H9 (cell line): ENCODE measurements at regions not wholly inside any gene's neighbourhood (a gene's known extent, or its start where the extent isn't known, plus 50 kb on each side); places are given as distances from the start of the nearest gene placed in this dataset.

ENCODE experiments used
- DNase-seq: peaks from one replicate; pipeline ENCODE4 v3.0.0-alpha.2; 2017
- H2AFZ ChIP-seq: one replicate; pipeline ENCODE4 v1.6.1; 2013; ENCODE audit warnings: mild to moderate bottlenecking, low read length, control low read depth, moderate library complexity
- H2AK5ac ChIP-seq: 2 replicates; pipeline ENCODE4 v1.6.1; 2013; ENCODE audit warnings: low read length, control low read depth, mixed read lengths; ENCODE audit not compliant: insufficient read length
- H2BK120ac ChIP-seq: one replicate; pipeline ENCODE4 v1.6.1; 2013; ENCODE audit warnings: low read depth, mild to moderate bottlenecking, low read length, control low read depth, inconsistent platforms; ENCODE audit not compliant: poor library complexity, severe bottlenecking
- H2BK12ac ChIP-seq: 2 replicates; pipeline ENCODE4 v1.6.1; 2013; ENCODE audit warnings: low read length, control low read depth, mixed read lengths, low read depth; ENCODE audit not compliant: insufficient read length
- H2BK15ac ChIP-seq: 2 replicates; pipeline ENCODE4 v1.6.1; 2013; ENCODE audit warnings: low read depth, low read length, control low read depth
- H2BK20ac ChIP-seq: one replicate; pipeline ENCODE4 v1.6.1; 2013; ENCODE audit warnings: low read depth, mild to moderate bottlenecking, low read length, control low read depth, inconsistent platforms; ENCODE audit not compliant: poor library complexity, severe bottlenecking
- H2BK5ac ChIP-seq: 2 replicates; pipeline ENCODE4 v1.6.1; 2013; ENCODE audit warnings: low read length, control low read depth, mixed read lengths; ENCODE audit not compliant: insufficient read length
- H3K14ac ChIP-seq: 2 replicates; pipeline ENCODE4 v1.6.1; 2013; ENCODE audit warnings: low read length, control low read depth; ENCODE audit not compliant: insufficient read depth
- H3K18ac ChIP-seq: 2 replicates; pipeline ENCODE4 v1.6.1; 2013; ENCODE audit warnings: low read depth, mild to moderate bottlenecking, mixed read lengths, low read length, control low read depth; ENCODE audit not compliant: insufficient read length
- H3K23ac ChIP-seq: 2 replicates; pipeline ENCODE4 v1.6.1; 2013; ENCODE audit warnings: low read length, control low read depth, mixed read lengths, low read depth; ENCODE audit not compliant: insufficient read length
- H3K23me2 ChIP-seq: 2 replicates; pipeline ENCODE4 v1.6.1; 2013; ENCODE audit warnings: low read depth, mild to moderate bottlenecking, mixed read lengths, low read length, control low read depth; ENCODE audit not compliant: insufficient read length, poor library complexity, severe bottlenecking
- H3K27ac ChIP-seq: 2 replicates; pipeline ENCODE4 v1.5.1; 2013; ENCODE audit warnings: low read length, control low read depth, mixed read lengths, low read depth; ENCODE audit not compliant: insufficient read length
- H3K27me3 ChIP-seq: 2 replicates; pipeline ENCODE4 v1.6.1; 2013; ENCODE audit warnings: low read length, control low read depth, inconsistent platforms; ENCODE audit not compliant: insufficient read depth
- H3K4ac ChIP-seq: 2 replicates; pipeline ENCODE4 v1.6.1; 2013; ENCODE audit warnings: low read depth, mild to moderate bottlenecking, control low read depth, inconsistent platforms, low read length, moderate library complexity
- H3K4me1 ChIP-seq: 2 replicates; pipeline ENCODE4 v1.6.1; 2013; ENCODE audit warnings: low read length, control low read depth, inconsistent platforms; ENCODE audit not compliant: insufficient read depth
- H3K4me2 ChIP-seq: 2 replicates; pipeline ENCODE4 v1.6.1; 2013; ENCODE audit warnings: low read length, control low read depth, mixed read lengths; ENCODE audit not compliant: insufficient read length, insufficient read depth
- H3K56ac ChIP-seq: 2 replicates; pipeline ENCODE4 v1.6.1; 2013; ENCODE audit warnings: low read depth, mild to moderate bottlenecking, mixed read lengths, low read length, control low read depth; ENCODE audit not compliant: insufficient read length
- H3K79me1 ChIP-seq: 2 replicates; pipeline ENCODE4 v1.6.1; 2013; ENCODE audit warnings: low read depth, mild to moderate bottlenecking, moderate library complexity, low read length, control low read depth, inconsistent platforms; ENCODE audit not compliant: insufficient read depth, poor library complexity, severe bottlenecking
- H3K79me2 ChIP-seq: 2 replicates; pipeline ENCODE4 v1.6.1; 2013; ENCODE audit warnings: low read length, control low read depth, inconsistent platforms; ENCODE audit not compliant: insufficient read depth
- H3K9ac ChIP-seq: 2 replicates; pipeline ENCODE4 v1.6.1; 2013; ENCODE audit warnings: low read length, control low read depth, mixed read lengths; ENCODE audit not compliant: insufficient read length; ENCODE audit errors: extremely low read depth
- H3K9me3 ChIP-seq: one replicate; pipeline ENCODE4 v1.6.1; 2013; ENCODE audit warnings: low read depth, low read length, inconsistent platforms; ENCODE audit not compliant: control insufficient read depth
- H3T11ph ChIP-seq: one replicate; pipeline ENCODE4 v1.6.1; 2013; ENCODE audit warnings: mild to moderate bottlenecking, low read length, control low read depth, inconsistent platforms
- H4K20me1 ChIP-seq: one replicate; pipeline ENCODE4 v1.6.1; 2013; ENCODE audit not compliant: control insufficient read depth, insufficient read length, insufficient read depth
- H4K5ac ChIP-seq: 2 replicates; pipeline ENCODE4 v1.6.1; 2013; ENCODE audit warnings: low read depth, mild to moderate bottlenecking, mixed read lengths, low read length, control low read depth; ENCODE audit not compliant: insufficient read length
- H4K8ac ChIP-seq: replicated peaks from 2 replicates; pipeline ENCODE4 v1.6.1; 2013; ENCODE audit warnings: low read length, control low read depth, mixed read lengths, low read depth; ENCODE audit not compliant: insufficient read length
- H4K91ac ChIP-seq: 2 replicates; pipeline ENCODE4 v1.6.1; 2013; ENCODE audit warnings: low read depth, mild to moderate bottlenecking, moderate library complexity, mixed read lengths, low read length, control low read depth; ENCODE audit not compliant: insufficient read length
- H3K27ac Mint-ChIP-seq, 3 experiments: 2 replicates in 2 of 3; 3 replicates in 1 of 3; pipeline ENCODE4 v1.8.0; 2020 to 2021; ENCODE audit warnings: mixed read lengths in 3 of 3, mild to moderate bottlenecking in 1 of 3, moderate library complexity in 1 of 3
- H3K27me3 Mint-ChIP-seq: 2 replicates; pipeline ENCODE4 v1.8.0; 2021; ENCODE audit warnings: low read depth, mild to moderate bottlenecking, moderate library complexity, mixed read lengths
- H3K36me3 Mint-ChIP-seq, 3 experiments: 2 replicates in 2 of 3; 3 replicates in 1 of 3; pipeline ENCODE4 v1.8.0; 2020 to 2021; ENCODE audit warnings: low read depth in 3 of 3, mixed read lengths in 3 of 3; ENCODE audit not compliant: insufficient read depth in 1 of 3
- H3K4me1 Mint-ChIP-seq, 2 experiments: 2 replicates each; pipeline ENCODE4 v1.8.0; 2020; ENCODE audit warnings: mixed read lengths in 2 of 2
- H3K4me3 Mint-ChIP-seq, 2 experiments: 2 replicates in 1 of 2; 3 replicates in 1 of 2; pipeline ENCODE4 v1.8.0; 2020 to 2021; ENCODE audit warnings: mild to moderate bottlenecking in 2 of 2, mixed read lengths in 2 of 2, moderate library complexity in 1 of 2
- H3K9me3 Mint-ChIP-seq, 2 experiments: 2 replicates in 1 of 2; 3 replicates in 1 of 2; pipeline ENCODE4 v1.8.0; 2020; ENCODE audit warnings: mild to moderate bottlenecking in 2 of 2, mixed read lengths in 2 of 2, moderate library complexity in 1 of 2
- CTCF ChIP-seq: fragments of 200-600 bp; sonication (generic); conservative IDR thresholded peaks from 3 replicates; pipeline ENCODE4 v1.8.0; 2021; ENCODE audit warnings: antibody characterized with exemption, mild to moderate bottlenecking
- WGBS: extraction: QIAGEN DNeasy Blood & Tissue Kit; methylation state at CpG from one replicate; pipeline ENCODE4 v1.1.7; 2013; ENCODE audit warnings: missing lambda C conversion rate, low lambda C conversion rate, mixed read lengths; ENCODE audit not compliant: insufficient read length; ENCODE audit errors: extremely low coverage; 5-methylcytosine and 5-hydroxymethylcytosine counted together

GRCh38 chr3:178340506-178340905 lies 195.7 kb upstream of the KCNMB2 start:
- Histone ChIP-seq H2AFZ (no peak overlapping the region), H3K27ac (no peak overlapping the region), H2BK15ac (no peak overlapping the region), H3K18ac (no peak overlapping the region), H2BK12ac (no peak overlapping the region), H2BK120ac (no peak overlapping the region), H4K20me1 (no peaks in the 10 kb centered on the region), H3K4me1 (peaks cover 3% of the 10 kb centered on the region; the same call in 1 of the 2 replicates), H3K4me2 (no peak overlapping the region), H3K27me3 (no peaks in the 10 kb centered on the region), H3K4ac (no peak overlapping the region), H3K14ac (no peak overlapping the region), H2BK20ac (no peak overlapping the region), H3K79me1 (no peaks in the 10 kb centered on the region), H4K8ac (no peak overlapping the region), H2BK5ac (no peak overlapping the region), H3K56ac (no peak overlapping the region), H2AK5ac (no peak overlapping the region), H3K23me2 (no peaks in the 10 kb centered on the region), H3K9me3 (no peaks in the 10 kb centered on the region), H4K91ac (no peak overlapping the region), H3K23ac (no peak overlapping the region), H3T11ph (no peak overlapping the region), H3K79me2 (no peaks in the 10 kb centered on the region), H4K5ac (no peak overlapping the region), H3K9ac (no peak overlapping the region)
- Mint-ChIP-seq H3K27ac (no peak overlapping the region), H3K36me3 (no peaks in the 10 kb centered on the region; a peak in 1 of 7 replicates), H3K9me3 (no peaks in the 10 kb centered on the region; a peak in 1 of 5 replicates), H3K4me3 (no peak overlapping the region), H3K27me3 (no peaks in the 10 kb centered on the region), H3K4me1 (peaks cover 6 to 7% of the 10 kb centered on the region in 2 experiments)
- no peak for DNase-seq
- WGBS: no CpG with 5 or more reads among the region's 2 CpGs
- no peak for TF ChIP-seq CTCF
